GM21367 (cell line): ENCODE measurements at regions not wholly inside any gene's neighbourhood (a gene's known extent, or its start where the extent isn't known, plus 50 kb on each side); places are given as distances from the start of the nearest gene placed in this dataset.
"Not testable (repeated sequence)": the region's sequence is repeated elsewhere in the genome, so short reads cannot be mapped to it uniquely, and the experiment has no call there.

Experiments used
- ATAC-seq: cut with Tn5 transposase; IDR thresholded peaks from one replicate; pipeline ENCODE4 v1.9.1; 2021; ENCODE audit not compliant: unreplicated experiment

DNA sequence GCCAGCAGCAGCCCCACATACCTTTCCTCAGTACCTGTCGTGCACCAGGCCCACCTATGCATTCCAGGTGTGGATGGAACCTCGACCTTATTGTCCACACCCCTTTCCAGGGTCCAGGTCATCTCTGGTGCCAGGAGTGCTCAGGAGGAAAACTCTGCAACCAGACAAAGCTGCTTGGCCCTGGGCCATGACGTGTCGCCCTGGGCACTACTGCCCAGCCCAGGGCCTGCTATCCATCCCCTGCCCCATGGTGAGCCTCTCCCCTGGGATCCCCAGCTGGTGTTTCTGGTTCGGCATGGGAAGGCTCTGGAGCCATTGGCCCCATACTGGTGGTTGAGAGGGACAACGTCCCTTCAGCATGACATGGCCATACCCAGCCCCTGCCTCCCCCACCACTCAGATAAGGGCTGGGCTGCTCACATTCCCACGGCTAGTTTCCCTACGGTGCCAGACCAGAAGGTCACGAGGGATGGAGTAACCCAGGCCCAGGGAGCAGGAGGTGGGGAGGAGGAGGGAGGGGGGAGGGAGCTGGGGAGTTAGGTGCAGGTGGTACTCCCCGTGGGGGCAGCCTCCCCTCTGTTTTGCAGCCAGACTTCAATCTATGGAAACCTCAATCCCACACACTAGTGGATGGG lies 123.2 kb upstream of the MTLN start:
- not testable (repeated sequence) for ATAC-seq

DNA sequence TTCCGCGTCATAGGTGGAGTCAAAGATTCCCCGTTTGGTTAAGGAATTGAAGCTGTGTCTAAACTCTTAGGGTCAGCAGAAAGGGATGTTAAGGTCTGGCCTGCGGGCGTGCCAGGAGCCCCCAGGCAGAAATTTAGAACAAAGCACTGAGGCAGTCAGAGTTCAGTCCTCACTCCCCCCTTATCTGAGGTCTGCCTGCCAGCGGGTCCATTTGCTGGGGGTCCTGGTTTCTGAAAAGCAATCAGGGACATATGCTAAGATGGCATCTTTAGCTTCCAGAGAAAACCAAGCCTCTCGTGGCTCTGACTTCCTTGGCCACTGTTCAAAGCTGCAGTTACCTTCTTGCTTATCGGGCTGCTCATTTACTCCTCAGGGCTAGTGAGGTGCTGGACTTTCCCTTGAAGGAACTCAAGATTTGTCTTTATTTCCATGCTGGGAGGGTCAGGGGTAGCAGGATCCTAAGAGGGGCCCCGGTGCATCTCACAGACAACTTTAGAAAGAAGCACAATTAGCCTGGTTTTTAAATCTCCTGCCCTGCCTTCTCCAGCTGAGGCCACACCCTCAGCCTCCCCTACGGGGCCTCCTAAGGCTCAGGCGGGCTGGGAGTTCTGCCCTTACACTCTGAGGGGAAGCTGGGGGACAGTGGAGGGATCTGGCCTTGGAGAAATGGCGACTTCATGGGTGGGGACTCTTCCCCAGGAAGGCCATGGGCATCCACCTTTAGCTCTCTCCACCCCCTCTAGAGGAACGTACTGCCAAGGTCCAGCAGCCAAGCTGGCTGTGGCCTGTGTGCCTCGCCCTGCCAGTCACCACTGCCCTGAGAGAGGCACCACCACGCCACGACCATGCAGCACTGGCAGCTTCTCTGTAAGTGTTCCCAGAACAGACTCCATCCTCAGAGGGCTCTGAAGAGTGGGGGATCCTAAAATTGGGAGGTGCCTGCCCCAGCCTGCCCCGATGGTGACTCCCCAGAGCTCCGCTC lies 121.1 kb upstream of the MTLN start:
- not testable (repeated sequence) for ATAC-seq

DNA sequence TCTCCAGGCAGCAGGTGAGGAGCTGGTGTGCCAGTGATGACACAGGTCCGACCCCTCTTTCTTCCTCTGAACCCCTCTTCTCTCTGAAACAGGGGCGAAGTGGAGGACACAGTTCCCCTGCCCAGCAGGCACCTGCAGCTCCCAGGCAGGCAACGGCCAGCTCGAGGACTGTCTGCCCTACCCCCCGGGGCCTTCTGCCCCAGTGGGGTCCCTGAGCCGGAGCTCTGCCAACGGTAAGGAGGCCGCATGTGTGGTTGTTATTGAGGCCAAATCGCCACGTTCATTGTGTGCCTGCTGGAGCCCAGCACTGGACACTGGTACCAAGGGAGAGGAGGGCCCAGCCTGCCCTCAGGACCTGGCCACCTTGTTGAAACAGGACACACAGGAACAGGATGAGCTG lies 119.3 kb upstream of the MTLN start:
- ATAC-seq, result not testable (repeated sequence)

DNA sequence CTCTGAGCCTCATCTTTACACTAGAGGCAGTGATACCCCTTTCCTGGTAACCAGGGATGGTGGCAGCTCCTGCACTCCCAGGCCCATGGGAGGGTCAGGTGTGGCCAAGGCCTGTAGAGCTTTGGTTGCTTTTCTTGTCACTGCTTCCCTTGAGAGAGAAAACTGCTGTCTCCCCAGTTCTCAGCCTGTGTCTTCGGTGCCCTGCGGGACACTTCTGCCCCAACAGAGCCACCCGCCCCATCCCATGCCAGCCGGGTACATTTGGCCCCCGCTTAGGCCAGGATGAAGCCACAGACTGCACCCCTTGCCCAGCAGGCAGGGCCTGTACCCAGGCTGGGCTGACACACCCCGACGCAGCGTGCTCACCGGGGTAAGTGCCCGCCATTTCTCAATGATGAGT lies 117.4 kb upstream of the MTLN start:
- not testable (repeated sequence) for ATAC-seq

DNA sequence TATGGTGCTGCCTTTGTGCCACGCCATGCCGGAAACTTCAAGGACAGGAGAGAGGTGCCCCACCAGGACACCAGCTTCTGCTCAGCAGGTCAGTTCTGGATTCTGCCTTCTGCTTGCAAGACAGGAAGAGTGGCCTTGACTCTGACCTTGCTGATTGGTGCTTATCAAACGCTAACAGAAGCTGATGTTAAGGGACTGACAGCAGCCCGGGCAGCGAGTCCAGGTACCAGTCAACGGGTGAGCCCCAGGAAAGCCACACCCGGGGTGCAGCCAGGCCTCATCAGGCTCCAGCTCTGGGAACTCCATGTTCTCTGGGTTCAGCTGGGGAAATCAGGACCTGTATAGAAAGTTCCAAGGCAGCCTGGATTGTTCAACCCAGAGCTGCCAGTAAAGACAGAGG lies 116.8 kb upstream of the MTLN start:
- ATAC-seq, result not testable (repeated sequence)

DNA sequence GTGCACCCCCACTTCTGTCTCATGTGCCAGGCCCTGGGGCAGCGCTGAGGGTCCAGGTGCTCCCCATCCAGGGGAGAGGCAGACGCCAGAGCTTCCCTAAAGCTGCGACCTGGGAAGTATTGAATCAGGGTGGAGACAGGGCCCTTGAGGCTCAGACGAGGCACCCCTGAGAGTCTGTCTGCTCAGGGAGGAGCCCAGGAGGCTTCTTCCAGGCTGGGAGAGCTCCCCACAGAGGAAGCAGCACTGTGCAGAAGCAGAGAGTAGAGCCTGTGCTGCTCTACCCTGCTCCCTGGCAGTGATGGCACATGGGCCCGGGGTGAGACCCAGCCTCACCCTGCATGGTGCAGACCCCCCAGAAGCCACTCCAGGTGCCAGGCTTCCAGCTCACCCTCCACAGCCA lies 116.3 kb upstream of the MTLN start:
- not testable (repeated sequence) for ATAC-seq

DNA sequence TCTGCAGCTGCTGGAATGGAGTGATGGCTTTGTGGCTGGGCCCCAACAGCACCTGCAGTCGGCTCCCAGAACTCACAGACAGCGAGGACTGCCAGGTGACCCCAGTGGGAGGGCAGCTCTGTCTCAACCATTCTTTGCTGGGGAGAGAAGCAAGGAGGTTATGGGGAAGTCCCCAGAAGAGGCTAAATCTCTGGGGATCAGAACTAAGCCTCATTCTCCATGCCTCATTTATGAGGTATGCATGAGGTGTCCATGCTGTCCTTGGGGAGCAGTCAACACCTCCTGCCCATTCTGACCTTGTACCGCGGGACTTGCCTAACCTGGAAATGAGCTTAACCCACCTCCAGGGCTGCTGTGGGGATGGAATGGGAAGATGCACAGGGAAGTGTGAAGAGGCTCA lies 111.5 kb upstream of the MTLN start:
- ATAC-seq, result not testable (repeated sequence)

DNA sequence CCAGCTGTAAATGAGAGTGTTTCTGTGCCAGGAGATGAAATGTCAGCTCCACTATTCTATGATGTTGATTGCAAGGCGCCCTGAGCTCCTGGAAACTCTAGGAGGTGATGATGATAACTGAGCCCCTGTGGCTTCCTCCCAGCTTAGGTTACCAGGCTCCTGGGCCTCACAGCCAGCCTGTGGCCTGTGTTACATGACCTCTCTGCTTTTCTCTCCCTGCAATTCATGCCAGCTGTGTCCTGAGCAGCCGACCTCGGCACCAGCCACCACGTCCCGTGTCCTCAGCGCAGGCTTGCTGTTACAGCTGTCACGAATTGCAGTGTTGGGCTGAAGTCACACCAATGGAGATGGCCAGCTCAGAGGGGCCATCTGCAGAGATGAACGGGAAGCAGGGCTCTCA lies 110.2 kb upstream of the MTLN start:
- not testable (repeated sequence) for ATAC-seq

DNA sequence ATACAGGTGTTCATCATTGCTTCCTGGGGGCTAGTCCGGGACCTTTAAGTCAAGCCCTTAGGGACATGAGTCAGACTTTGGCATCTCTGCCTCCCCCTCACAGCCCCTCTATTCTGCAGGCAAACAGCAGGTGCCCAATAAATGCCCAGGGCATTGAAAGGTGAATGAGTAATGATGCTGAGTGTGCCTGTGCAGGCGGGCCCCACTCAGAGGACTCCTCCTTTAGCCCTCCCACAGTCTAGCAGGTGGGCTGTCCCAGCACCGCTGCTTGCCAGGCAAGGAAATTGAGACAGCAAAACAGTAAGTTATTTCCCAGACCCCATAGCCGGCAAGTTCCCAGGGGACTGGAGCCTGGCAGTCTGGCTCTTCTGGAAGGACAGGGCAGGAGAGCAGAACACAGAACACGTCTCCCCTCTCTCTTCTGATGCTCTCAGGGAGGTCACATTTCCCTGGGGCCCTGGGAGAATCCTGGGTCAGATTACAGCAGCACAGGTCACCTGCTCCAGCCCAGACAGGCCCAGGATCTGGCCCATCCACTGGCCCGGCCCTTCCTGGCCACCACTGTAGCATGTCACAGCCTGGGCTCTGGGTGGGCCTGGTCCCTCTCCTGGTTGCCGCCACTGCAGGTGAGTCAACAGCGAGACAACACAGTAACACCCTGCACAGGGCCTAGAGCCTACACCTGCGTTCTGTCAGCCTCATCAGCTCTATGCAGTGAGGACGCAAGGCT lies 108.7 kb upstream of the MTLN start:
- ATAC-seq, result not testable (repeated sequence)

DNA sequence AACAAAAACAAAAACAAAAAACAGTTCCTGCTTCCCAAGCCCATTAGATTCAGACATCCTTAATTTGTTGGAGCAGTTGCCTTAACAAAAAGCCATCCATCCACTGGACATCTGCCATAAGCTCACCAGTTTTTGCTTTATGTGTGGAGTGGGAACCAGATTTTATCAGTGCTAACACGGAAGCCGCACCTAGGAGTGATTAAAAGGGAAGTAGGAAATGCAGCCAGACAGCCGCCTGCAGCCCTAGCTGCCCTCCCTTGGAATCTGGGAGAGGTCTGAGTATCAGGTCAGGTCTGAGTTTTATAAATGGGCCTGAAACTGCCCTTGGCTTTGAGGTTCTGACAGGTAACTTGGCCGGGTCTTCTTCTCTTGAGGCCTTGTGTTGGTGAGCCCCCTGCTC lies 106.6 kb upstream of the MTLN start:
- not testable (repeated sequence) for ATAC-seq

DNA sequence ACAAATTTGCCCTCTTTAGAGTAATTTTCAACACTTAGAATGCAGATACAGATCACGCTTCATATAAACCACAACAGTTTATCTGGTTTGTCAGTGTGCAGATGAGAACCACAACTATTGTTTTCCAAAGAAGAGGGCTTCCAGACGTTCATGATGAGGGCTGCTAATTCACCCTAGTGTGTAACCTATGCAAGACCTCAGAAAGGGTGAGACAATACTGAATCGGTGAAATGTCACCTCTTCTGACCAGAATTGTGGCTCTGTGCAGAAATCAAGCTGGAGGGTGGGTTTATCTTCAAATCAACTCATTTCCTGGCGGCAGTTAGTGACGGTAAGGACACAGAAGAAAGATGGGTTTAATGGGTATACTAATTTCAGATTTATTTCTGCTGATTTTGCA lies 105.0 kb upstream of the MTLN start:
- ATAC-seq, result not testable (repeated sequence)

DNA sequence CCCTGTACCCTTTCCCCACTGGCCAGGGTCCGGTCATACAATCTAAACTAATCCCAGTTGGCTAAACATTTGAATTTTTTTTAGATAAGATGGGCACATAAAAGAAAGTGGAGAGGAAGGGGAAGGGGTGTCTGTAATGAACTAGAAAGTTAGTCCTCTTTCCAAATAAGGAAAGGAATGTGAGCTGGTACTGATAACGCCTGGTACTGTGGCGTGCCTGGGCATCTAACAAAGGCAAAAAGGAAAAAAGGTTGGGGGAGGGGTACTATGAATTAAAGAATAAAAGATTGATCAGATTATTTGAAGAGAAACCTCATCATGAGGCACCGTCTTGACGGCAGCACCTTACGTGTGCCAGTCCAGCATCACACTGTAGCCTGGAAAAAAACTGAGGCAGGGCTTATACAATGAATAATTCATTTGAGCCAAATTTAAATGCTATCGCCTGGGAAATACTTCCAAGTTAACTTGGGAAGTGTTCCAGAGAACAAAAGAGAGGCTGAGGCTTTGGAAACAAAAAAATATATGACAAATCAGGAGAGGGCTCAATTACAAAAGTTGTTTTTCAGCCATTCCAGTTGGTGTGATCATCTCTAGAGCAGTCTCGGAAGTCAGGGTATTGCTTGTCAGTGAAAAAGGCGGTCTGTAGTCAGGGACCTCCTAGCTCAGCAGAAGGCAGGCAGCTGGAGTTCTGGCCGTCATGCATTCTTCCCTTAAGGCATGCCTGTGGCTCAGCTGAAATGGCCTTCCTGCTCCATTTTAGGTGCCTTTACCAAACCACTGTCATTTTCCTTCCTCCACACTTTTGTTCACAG lies 103.9 kb upstream of the MTLN start:
- not testable (repeated sequence) for ATAC-seq

DNA sequence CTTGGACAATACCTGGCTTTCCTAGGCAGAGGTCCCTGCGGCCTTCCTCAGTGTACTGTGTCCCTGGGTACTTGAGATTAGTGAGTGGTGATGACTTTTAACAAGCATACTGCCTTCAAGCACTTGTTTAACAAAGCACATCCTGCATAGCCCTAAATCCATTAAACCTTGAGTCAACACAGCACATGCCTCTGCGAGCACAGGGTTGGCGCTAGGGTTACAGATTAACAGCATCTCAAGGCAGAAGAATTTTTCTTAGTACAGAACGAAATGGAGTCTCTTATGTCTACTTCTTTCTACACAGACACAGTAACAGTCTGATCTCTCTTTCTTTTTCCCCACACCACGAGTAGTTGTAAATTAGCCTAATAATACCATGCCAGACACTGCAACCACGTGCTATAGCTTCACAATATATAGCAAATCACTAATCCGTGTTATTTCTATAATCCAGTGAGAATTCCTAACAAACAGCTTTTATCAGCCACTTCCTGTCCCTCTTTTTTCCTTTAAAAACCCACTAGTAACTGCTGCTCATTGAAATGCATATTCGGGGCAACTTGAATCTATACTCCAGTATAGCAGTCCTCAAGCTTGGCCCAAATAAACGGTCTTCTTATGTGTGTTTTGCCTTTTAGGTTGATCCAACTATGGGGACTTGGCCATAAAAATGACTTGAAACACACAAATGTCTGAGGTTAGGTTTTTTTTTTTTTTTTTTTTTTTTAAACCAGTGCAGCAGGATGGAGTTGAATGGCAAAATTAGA lies 102.9 kb upstream of the MTLN start:
- not testable (repeated sequence) for ATAC-seq

DNA sequence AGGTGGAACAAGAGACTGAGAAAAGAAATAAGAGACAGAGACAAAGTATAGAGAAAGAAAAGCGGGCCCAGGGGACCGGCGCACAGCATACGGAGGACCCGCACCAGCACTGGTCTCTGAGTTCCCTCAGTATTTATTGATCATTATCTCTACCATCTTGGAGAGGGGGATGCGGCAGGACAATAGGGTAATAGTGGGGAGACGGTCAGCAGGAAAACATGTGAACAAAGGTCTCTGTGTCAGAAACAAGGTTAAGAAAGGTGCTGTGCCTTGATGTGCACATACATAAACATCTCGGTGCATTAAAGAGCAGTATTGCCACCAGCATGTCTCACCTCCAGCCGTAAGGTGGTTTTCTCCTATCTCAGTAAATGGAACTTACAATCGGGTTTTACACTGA lies 102.1 kb upstream of the MTLN start:
- ATAC-seq, result not testable (repeated sequence)

DNA sequence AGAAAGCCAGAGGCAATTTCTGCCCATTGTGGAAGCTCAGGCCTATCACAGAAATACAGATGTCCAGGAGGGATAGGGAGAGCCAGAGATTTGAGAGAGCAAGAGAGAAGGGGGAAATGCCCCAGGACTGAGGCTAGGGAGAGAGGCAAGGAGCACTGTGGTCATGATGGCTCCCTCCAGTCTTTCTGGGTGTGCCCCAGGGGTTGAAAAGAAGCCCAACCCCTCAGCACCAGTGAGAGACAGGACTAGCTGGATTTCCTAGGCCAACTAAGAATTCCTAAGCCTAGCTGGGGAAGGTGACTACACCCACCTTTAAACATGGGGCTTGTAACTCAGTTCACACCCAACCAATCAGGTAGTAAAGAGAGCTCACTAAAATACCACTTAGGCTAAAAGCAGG lies 100.7 kb upstream of the MTLN start:
- not testable (repeated sequence) for ATAC-seq

DNA sequence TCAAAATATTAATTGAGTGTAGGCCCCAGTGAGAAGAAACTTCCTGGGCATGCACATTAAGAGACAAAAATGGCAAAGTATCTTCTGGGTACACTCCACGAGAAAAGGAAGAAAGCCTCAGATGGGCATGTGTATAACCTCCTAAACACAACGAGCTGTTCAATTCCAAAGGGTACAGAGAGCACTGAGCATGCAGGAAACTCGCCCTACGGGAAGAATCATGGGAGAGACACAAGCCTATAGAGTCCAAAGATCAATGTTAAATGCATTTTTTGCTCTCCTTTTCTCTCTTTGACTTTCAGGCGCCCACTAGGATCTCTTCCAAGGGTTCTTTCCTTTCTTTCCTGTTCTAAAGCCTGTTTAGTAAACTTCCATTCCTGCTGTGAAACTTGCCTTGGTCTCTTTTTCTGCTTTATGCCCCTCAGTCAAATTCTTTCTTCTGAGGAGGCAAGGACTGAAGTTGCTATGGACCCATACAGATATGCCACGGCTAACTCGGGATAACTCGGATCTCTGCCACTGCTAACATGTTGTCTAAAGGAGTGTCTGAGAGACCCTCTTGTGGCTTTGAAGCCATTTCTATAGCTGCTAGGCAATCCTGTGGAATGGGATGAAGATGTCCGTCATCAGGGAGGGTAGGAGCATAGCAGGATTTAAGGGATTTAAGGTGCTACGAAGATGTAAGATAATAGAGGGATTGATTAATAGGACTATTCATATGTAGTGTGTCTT lies 99.5 kb upstream of the MTLN start:
- not testable (repeated sequence) for ATAC-seq

DNA sequence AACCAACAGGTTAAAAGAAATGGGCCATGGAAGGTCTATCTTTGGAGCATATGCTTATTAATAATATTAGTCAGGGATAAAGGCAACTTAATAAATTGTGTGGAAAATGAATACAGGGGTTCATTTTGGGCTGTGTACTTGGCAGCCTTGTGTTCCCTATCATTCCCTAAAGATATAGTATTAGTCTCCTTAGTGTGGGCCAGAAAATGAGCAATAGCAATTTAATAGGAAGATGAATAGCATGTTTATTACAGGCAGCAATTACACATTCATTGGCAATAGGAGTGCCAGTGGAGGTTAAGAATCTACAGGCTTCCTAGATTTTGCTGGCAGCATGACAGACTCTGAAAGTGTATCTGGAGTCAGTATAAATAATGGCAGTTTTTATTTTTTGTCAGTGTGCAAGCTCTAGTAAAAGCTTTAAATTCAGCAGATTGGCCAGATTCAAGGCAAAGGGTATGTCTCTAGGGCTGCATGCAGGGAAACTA lies 98.7 kb upstream of the MTLN start:
- ATAC-seq, result not testable (repeated sequence)

DNA sequence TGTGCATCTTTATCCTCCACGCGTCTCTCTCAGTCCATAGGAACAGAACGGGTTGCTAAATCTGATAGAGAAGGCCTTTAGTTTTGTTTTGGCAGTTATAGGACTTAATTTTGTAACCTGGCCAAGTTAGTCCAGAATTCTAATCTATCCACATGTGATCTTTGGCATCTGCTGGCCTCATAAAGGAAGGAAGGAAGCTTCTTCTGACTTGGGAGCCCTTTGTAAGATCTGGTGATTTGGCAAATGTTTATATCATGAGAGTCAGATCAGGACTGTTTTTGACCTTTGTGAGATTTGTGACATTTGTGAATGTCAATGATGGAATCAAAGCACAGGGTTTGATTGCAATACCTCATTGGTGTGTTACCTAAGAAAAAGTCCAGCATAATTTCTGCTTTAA lies 96.4 kb upstream of the MTLN start:
- not testable (repeated sequence) for ATAC-seq

DNA sequence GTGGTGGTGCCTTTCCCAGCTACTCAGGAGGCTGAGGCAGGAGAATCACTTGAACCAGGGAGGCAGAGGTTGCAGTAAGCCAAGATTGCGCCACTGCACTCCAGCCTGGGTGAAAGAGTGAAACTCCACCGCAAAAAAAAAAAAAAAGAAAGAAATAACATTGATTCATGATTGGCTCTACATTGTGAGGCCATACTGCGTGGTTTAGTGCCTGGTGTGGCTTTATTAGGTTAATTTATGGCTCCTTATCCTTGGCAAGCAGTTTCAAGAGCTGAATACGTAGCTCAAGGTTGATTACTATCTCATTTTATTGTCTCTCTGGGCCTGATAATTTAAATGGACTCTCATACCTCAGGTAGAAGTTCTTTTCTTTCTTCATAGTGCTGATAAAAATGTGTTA lies 80.5 kb upstream of the MTLN start:
- ATAC-seq, result not testable (repeated sequence)
